ENCODE measurements at regions not wholly inside any gene's neighbourhood (a gene's known extent, or its start where the extent isn't known, plus 50 kb on each side); places are given as distances from the start of the nearest gene placed in this dataset.

- TF ChIP-seq CTCF (conservative IDR thresholded peaks at IDR 0.05) (no peak), EZH2 (IDR thresholded peaks at IDR 0.05; ENCODE audit: low read depth) (no peak)
Measured at GRCh38 chr1:53383136-53383870, 55.4 kb upstream of the LRP8 start.
